NCI-H1048 (cell line): ENCODE measurements at regions not wholly inside any gene's neighbourhood (a gene's known extent, or its start where the extent isn't known, plus 50 kb on each side); places are given as distances from the start of the nearest gene placed in this dataset.

Experiments used
- DNase-seq: peaks from one replicate; lab custom pipeline; 2025; lab: John Stamatoyannopoulos, UW

DNA sequence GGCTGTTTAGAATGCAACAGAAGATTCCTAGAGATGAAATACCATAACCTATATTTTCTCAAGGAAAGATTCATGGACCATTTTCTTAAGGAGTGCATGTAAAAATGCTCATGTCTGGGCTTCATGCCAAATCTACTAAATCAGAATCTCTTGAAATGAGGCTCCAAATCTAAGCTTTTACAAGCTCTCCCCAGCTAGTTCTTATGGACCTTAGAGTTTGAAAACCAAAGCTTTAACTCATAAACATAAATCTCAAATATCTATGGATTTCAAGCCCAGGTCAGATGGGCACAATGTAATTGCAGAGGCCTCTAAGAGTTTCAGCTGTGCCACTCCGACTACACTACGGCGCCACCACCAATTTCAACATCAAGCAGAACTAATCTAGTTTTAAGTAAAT lies 117.3 kb upstream of the CAND1 start:
- DNase-seq: no peak

- DNase-seq: no peak
Measured at GRCh38 chr12:67152451-67152850, 116.7 kb upstream of the CAND1 start.

DNA sequence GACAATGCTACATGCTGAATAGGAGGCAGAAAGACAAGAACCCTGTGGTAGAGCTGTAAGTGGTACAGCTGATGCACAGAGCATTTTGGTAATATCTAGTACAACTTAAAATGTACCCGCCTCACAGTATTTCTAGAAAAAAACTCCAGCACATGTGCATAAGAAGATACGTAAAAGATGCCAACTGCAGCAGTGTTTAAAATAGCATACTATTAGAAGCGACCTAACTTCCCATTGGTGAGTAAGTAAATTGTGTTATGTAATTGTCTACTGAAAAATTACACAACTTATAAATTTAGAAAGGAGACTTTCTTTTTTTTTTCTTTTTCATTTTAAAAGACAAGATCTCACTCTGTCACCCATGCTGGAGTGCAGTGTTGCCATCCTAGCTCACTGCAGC lies 114.3 kb upstream of the CAND1 start:
- no peak for DNase-seq

DNA sequence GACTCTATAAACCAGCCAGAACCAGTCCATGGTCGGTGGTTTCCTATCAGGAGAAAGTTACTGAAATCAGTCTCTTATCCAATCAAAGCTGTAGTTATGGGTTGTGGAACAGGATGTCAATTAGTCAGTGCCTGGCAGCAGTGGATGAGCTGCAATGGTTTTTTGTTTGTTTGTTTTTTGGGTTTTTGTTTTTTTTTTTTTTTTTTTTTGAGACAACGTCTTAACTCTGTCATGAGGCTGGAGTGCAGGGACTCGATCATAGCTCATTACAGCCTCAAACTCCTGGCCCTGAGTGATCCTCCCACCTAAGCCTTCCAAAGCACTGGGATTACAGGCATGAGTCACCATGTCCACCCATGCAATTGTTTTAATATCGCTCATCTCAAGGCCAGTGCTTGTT lies 113.3 kb upstream of the CAND1 start:
- DNase-seq: no peak

GRCh38 chr12:67161322-67161918 lies 107.7 kb upstream of the CAND1 start:
- DNase-seq: no peak

- no peak for DNase-seq
Measured at GRCh38 chr12:67173258-67173657, 95.9 kb upstream of the CAND1 start.

DNA sequence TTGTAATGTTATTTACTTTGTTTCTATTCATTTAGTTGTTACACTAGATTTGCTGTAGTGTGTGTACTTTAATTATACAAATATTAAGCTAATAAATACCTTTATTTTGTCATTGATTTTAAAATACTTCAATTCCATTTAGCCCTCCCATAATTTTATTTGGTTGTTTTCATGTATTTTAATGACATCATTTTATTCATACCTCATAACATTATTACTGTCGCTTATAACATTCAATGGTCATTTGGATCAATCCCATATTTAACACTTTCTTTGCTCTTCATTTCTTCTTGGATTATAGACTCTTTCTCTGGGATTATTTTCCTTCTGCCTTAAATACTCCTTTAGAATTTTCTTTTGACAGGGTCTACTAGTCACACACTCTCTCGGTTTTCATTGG lies 86.6 kb upstream of the CAND1 start:
- DNase-seq: no peak

GRCh38 chr12:67193704-67194103 lies 75.5 kb upstream of the CAND1 start:
- DNase-seq: no peak

GRCh38 chr12:67200386-67200785 lies 68.8 kb upstream of the CAND1 start:
- DNase-seq: no peak

GRCh38 chr12:67202011-67202677 lies 67.0 kb upstream of the CAND1 start:
- DNase-seq: no peak

GRCh38 chr12:67202678-67203012 lies 66.5 kb upstream of the CAND1 start:
- DNase-seq: no peak

DNA sequence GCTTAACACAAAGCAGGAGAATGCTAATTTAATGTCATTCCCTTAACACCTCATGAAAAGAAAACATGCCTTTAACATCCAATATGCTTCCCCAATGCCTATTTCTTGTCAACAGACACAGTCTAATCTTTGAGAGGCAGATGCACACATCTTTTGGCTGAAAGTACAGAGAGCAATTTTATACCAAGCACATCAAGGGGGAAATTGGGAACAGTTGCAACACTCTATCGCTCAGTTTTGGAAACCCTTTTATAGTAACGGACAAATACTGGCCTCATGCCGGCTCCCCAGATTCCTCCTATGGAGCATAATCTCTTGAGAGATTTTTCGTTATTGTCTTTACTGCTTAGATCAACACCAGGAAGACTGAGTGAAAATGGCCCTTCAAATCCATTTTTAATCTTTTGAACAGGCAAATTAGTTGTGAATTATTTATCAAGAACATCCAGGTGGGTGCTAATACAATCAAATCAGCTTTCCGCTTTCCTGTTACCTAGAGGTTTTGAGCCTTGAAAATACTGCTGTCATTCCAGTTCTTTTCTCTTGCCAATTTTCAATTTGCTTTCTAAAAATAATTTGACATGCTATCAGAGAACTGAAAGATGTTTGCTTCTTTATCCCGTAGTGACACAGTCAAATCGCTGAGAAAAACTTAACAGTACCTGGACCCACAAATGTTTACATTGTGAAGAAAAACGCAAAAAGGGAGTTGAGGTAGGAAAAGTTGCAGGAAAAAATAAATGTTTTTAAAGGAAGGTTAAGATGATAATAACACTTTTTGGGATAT lies 60.7 kb upstream of the CAND1 start:
- no peak for DNase-seq

GRCh38 chr12:67211029-67211428 lies 58.1 kb upstream of the CAND1 start:
- no peak for DNase-seq

DNA sequence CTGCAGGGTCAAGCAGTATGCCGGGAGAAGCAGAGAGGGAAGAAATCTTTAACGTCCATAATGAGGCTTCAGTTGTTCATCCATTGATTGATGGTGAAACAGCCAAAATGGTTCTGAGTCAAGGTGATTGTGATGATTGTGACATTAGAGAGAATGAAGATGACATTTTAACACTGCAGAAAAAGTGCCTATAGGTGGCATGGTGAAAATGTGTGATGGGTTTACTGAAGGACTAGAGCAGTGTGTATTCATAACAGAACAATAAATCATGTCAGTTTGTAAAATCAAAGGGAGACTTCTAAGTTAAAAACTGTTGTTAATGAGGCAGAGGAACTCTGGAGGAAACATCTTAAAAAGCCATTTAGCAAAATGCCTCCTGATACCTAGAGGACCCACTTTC lies 57.7 kb upstream of the CAND1 start:
- no peak for DNase-seq

- no peak for DNase-seq
Measured at GRCh38 chr12:67217647-67218046, 51.5 kb upstream of the CAND1 start.
